IMR-90 (cell line): ENCODE measurements at regions not wholly inside any gene's neighbourhood (a gene's known extent, or its start where the extent isn't known, plus 50 kb on each side); places are given as distances from the start of the nearest gene placed in this dataset.

Source experiments
- ATAC-seq: fragments of 200-7000 bp; cut with Tn5 transposase; 2 replicates; pipeline ENCODE4 v1.9.1; 2020; ENCODE audit warnings: low read depth, mild to moderate bottlenecking, moderate library complexity
- BruUV-seq: library from RNA; stranded (reverse); fragments of 400-500 nt; replicated peaks from 2 replicates; lab custom pipeline; 2021; lab: Mats Ljungman, UMichigan
- CTCF ChIA-PET: fragments of 300-600 bp; formaldehyde crosslinking; extraction: SDS; loops from one replicate; lab custom pipeline; 2021; ENCODE audit warnings: antibody characterized with exemption; lab: Yijun Ruan, JAX
- POLR2A ChIA-PET: fragments of 300-600 bp; sonication (Branson Sonifier 250); formaldehyde crosslinking; loops from one replicate; lab custom pipeline; 2022; ENCODE audit warnings: antibody characterized with exemption; ENCODE audit not compliant: unreplicated experiment; lab: Charles Lee
- DNase-seq: peaks from one replicate; pipeline ENCODE4 v3.0.0; 2013
- H2AFZ ChIP-seq: replicated peaks from 2 replicates; pipeline ENCODE3; 2013; ENCODE audit warnings: low read length, mild to moderate bottlenecking; ENCODE audit not compliant: poor library complexity
- H2AK5ac ChIP-seq: 2 replicates; pipeline ENCODE4 v1.6.1; 2013; ENCODE audit warnings: low read depth, low read length, inconsistent platforms
- H2AK9ac ChIP-seq: replicated peaks from 2 replicates; pipeline ENCODE3; 2013; ENCODE audit warnings: mild to moderate bottlenecking, low read depth, low read length, moderate library complexity; ENCODE audit not compliant: poor library complexity
- H2BK120ac ChIP-seq: 2 replicates; pipeline ENCODE4 v1.6.1; 2013; ENCODE audit warnings: low read depth, low read length, inconsistent platforms
- H2BK15ac ChIP-seq: 3 replicates; pipeline ENCODE4 v1.6.1; 2013; ENCODE audit warnings: low read depth, low read length, inconsistent platforms
- H2BK20ac ChIP-seq: 2 replicates; pipeline ENCODE4 v1.6.1; 2013; ENCODE audit warnings: low read depth, mild to moderate bottlenecking, inconsistent platforms, low read length, moderate library complexity
- H2BK5ac ChIP-seq: 2 replicates; pipeline ENCODE4 v1.6.1; 2013; ENCODE audit warnings: mild to moderate bottlenecking, low read depth, low read length, inconsistent platforms; ENCODE audit not compliant: poor library complexity, severe bottlenecking
- H3K14ac ChIP-seq: replicated peaks from 2 replicates; pipeline ENCODE4 v1.6.1; 2013; ENCODE audit warnings: low read depth, low read length, inconsistent platforms
- H3K18ac ChIP-seq: 2 replicates; pipeline ENCODE4 v1.6.1; 2013; ENCODE audit warnings: low read depth, low read length, control low read depth
- H3K23ac ChIP-seq: 2 replicates; pipeline ENCODE4 v1.6.1; 2013; ENCODE audit warnings: low read depth, low read length, inconsistent platforms
- H3K27ac ChIP-seq: 2 replicates; pipeline ENCODE4 v1.5.1; 2013; ENCODE audit warnings: mild to moderate bottlenecking, control low read depth, low read length; ENCODE audit not compliant: insufficient read depth
- H3K27me3 ChIP-seq: 2 replicates; pipeline ENCODE4 v1.6.1; 2013; ENCODE audit warnings: low read length; ENCODE audit not compliant: control insufficient read depth, insufficient read depth
- H3K36me3 ChIP-seq: 2 replicates; pipeline ENCODE4 v1.6.1; 2013; ENCODE audit warnings: low read length, mixed read lengths; ENCODE audit not compliant: control insufficient read depth, insufficient read depth
- H3K4ac ChIP-seq: 2 replicates; pipeline ENCODE4 v1.6.1; 2013; ENCODE audit warnings: low read depth, low read length, inconsistent platforms
- H3K4me1 ChIP-seq: 2 replicates; pipeline ENCODE4 v1.6.1; 2013; ENCODE audit warnings: low read length, mixed read lengths; ENCODE audit not compliant: control insufficient read depth, insufficient read depth
- H3K4me2 ChIP-seq: 2 replicates; pipeline ENCODE4 v1.6.1; 2013; ENCODE audit warnings: low read depth, mild to moderate bottlenecking, control low read depth, low read length, moderate library complexity
- H3K4me3 ChIP-seq: 2 replicates; pipeline ENCODE4 v1.5.1; 2013; ENCODE audit warnings: low read depth, mild to moderate bottlenecking, control low read depth, low read length, moderate library complexity; ENCODE audit not compliant: insufficient read depth
- H3K56ac ChIP-seq: 2 replicates; pipeline ENCODE4 v1.6.1; 2013; ENCODE audit warnings: low read length, inconsistent platforms; ENCODE audit not compliant: insufficient read depth; ENCODE audit errors: extremely low read depth
- H3K79me1 ChIP-seq, 2 experiments: 2 replicates each; pipeline ENCODE4 v1.6.1; 2013; ENCODE audit warnings: low read length in 2 of 2, inconsistent platforms in 1 of 2, low read depth in 1 of 2
- H3K9ac ChIP-seq: 2 replicates; pipeline ENCODE4 v1.6.1; 2013; ENCODE audit warnings: low read depth, low read length, control low read depth
- H3K9me1 ChIP-seq: 2 replicates; pipeline ENCODE4 v1.6.1; 2013; ENCODE audit warnings: low read length, inconsistent platforms; ENCODE audit not compliant: insufficient read depth
- H3K9me3 ChIP-seq: 2 replicates; pipeline ENCODE4 v1.6.1; 2013; ENCODE audit warnings: low read length; ENCODE audit not compliant: control insufficient read depth, insufficient read depth
- H4K20me1 ChIP-seq: 2 replicates; pipeline ENCODE4 v1.6.1; 2013; ENCODE audit warnings: low read length, inconsistent platforms; ENCODE audit not compliant: insufficient read depth
- H4K5ac ChIP-seq: 2 replicates; pipeline ENCODE4 v1.6.1; 2013; ENCODE audit warnings: mild to moderate bottlenecking, low read depth, low read length, control low read depth
- H4K8ac ChIP-seq, 2 experiments: 2 replicates each; pipeline ENCODE4 v1.6.1; 2013; ENCODE audit warnings: low read depth in 2 of 2, low read length in 2 of 2, control low read depth in 1 of 2, inconsistent platforms in 1 of 2
- H4K91ac ChIP-seq: 2 replicates; pipeline ENCODE4 v1.6.1; 2013; ENCODE audit warnings: low read depth, low read length, inconsistent platforms; ENCODE audit not compliant: insufficient read depth
- BHLHE40 ChIP-seq: fragments of 150-350 bp; IDR thresholded peaks from 2 replicates; pipeline ENCODE4 v1.6.1; 2016; ENCODE audit warnings: mild to moderate bottlenecking, low read depth, low read length
- CEBPB ChIP-seq: IDR thresholded peaks from 2 replicates; pipeline ENCODE4 v1.6.1; 2012; ENCODE audit warnings: low read depth, low read length, improper control_type of control experiment
- CHD1 ChIP-seq: IDR thresholded peaks from 2 replicates; pipeline ENCODE4 v1.6.1; 2012; ENCODE audit warnings: low read depth, low read length, improper control_type of control experiment
- FOS ChIP-seq: fragments of 150-350 bp; IDR thresholded peaks from 2 replicates; pipeline ENCODE4 v1.6.1; 2016; ENCODE audit warnings: low read depth, low read length
- MAFK ChIP-seq: IDR thresholded peaks from 2 replicates; pipeline ENCODE4 v1.6.1; 2012; ENCODE audit warnings: low read depth, low read length, improper control_type of control experiment
- MAZ ChIP-seq: IDR thresholded peaks from 2 replicates; pipeline ENCODE4 v1.6.1; 2012; ENCODE audit warnings: low read depth, mild to moderate bottlenecking, low read length, improper control_type of control experiment, moderate library complexity, borderline replicate concordance
- MXI1 ChIP-seq: IDR thresholded peaks from 2 replicates; pipeline ENCODE4 v1.6.1; 2012; ENCODE audit warnings: low read depth, mild to moderate bottlenecking, low read length, moderate library complexity, borderline replicate concordance
- NFE2L2 ChIP-seq: fragments of 150-350 bp; IDR thresholded peaks from 2 replicates; pipeline ENCODE4 v1.6.1; 2016; ENCODE audit warnings: low read depth, mild to moderate bottlenecking, low read length
- POLR2A ChIP-seq: IDR thresholded peaks from 2 replicates; pipeline ENCODE4 v1.6.1; 2012; ENCODE audit warnings: mild to moderate bottlenecking, low read depth, low read length
- RAD21 ChIP-seq: IDR thresholded peaks from 2 replicates; pipeline ENCODE4 v1.6.1; 2012; ENCODE audit warnings: low read length, improper control_type of control experiment
- RCOR1 ChIP-seq: IDR thresholded peaks from 2 replicates; pipeline ENCODE4 v1.6.1; 2012; ENCODE audit warnings: mild to moderate bottlenecking, low read length, improper control_type of control experiment; ENCODE audit not compliant: insufficient replicate concordance
- RFX5 ChIP-seq: IDR thresholded peaks from 2 replicates; pipeline ENCODE4 v1.8.0; 2012; ENCODE audit warnings: low read depth, mild to moderate bottlenecking, low read length, moderate library complexity
- SMC3 ChIP-seq: fragments of 150-350 bp; IDR thresholded peaks from 2 replicates; pipeline ENCODE4 v1.6.1; 2016; ENCODE audit warnings: low read depth, mild to moderate bottlenecking, antibody characterized with exemption, low read length, moderate library complexity
- WGBS, 2 experiments: methylation state at CpG; one replicate each; pipeline versions ENCODE4 v1.1.5 to v1.1.7; 2013; ENCODE audit warnings: missing lambda C conversion rate in 2 of 2; ENCODE audit not compliant: insufficient read length in 1 of 2; ENCODE audit errors: extremely low coverage in 2 of 2; 5-methylcytosine and 5-hydroxymethylcytosine counted together
- dilution Hi-C: fragments of 300-500 bp; cut with HindIII; formaldehyde crosslinking; loops from one replicate; pipeline ENCODE4 v1.14.3; 2018; ENCODE audit warnings: low sequenced_read_pairs; ENCODE audit not compliant: unreplicated experiment
- in situ Hi-C: fragments of 300-500 bp; cut with MboI; formaldehyde crosslinking; loops from 3 replicates; pipeline ENCODE4 v1.14.3; 2019; ENCODE audit warnings: low sequenced_read_pairs, inconsistent platforms, mixed read lengths
- intact Hi-C: fragments of 100-400 bp; cut with micrococcal nuclease; formaldehyde crosslinking; loops from 2 replicates; pipeline ENCODE4 v1.10.0; 2022
- TF ChIP-seq, protein P1 (sequence below): conservative IDR thresholded peaks from 2 replicates; pipeline ENCODE4 v1.5.1; 2012; ENCODE audit warnings: mild to moderate bottlenecking, low read depth, low read length, improper control_type of control experiment
- TF ChIP-seq, protein P2 (sequence below): fragments of 150-350 bp; IDR thresholded peaks from 2 replicates; pipeline ENCODE4 v1.6.1; 2017; ENCODE audit warnings: mild to moderate bottlenecking, antibody characterized with exemption, low read length, low read depth

DNA sequence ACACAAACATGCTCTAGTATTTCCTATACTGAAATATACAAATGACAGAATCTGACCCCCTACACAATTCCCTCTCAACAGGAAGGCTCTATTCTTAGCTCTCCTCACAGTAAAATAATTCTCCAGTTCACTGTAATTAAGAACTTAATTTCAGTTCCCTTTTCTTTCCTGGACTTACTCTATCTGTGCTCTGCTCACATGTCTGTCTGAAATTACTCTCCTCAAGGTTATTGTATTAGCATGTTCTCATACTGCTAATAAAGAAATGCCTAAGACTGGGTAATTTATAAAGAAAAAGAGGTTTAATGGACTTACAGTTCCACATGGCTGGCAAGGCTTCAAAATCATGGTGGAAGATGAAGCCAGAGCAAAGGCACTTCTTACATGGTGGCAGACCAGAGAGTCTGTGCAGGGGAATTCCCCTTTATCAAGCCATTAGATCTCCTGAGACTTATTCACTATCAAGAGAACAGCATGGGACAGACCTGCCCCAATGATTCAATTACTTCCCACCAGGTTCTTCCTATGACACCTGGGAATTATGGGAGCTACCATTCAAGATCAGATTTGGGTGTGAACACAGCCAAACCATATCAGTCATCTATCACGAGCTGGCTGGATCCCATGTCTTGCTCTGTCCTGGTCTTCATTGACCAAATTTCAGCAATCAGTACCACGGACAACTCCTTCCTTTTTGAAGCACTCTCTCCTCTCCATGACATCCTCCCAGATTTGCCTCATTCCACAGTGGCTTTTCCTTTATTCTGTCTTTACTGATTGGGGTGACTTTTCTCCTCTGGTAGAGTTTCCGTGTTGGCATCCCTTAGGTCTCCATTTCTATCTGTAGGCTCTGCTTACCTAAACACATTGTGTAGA lies 110.9 kb downstream of the GALR1 start:
- no peaks in the 10 kb centered on the region for H3K4me1 ChIP-seq
- H3K36me3 ChIP-seq = no peaks in the 10 kb centered on the region
- POLR2A ChIA-PET = no interaction called here
- no peaks in the 10 kb centered on the region for H3K9me1 ChIP-seq
- H4K8ac ChIP-seq = no peak overlapping the region
- BruUV-seq = no TSS peak
- in situ Hi-C loops = no loop called here
- no peak overlapping the region for H3K4ac ChIP-seq
- no peak overlapping the region for H2BK15ac ChIP-seq
- no peak overlapping the region for H3K18ac ChIP-seq
- DNase-seq (no peak), ATAC-seq (no peak)
- H4K20me1 ChIP-seq = no peaks in the 10 kb centered on the region
- no peak overlapping the region for H2AK9ac ChIP-seq
- H3K14ac ChIP-seq = no peak overlapping the region
- H3K4me3 ChIP-seq = no peak overlapping the region
- no peak overlapping the region for H3K9ac ChIP-seq
- H4K5ac ChIP-seq = no peak overlapping the region
- H3K27me3 ChIP-seq = no peaks in the 10 kb centered on the region
- TF ChIP-seq FOS (no peak), BHLHE40 (no peak), RAD21 (no peak), RCOR1 (no peak), MXI1 (no peak), CEBPB (no peak), MAZ (no peak), MAFK (no peak), SMC3 (no peak), NFE2L2 (no peak), RFX5 (no peak), CHD1 (no peak), POLR2A (no peak)
- TF ChIP-seq, protein P1, sequence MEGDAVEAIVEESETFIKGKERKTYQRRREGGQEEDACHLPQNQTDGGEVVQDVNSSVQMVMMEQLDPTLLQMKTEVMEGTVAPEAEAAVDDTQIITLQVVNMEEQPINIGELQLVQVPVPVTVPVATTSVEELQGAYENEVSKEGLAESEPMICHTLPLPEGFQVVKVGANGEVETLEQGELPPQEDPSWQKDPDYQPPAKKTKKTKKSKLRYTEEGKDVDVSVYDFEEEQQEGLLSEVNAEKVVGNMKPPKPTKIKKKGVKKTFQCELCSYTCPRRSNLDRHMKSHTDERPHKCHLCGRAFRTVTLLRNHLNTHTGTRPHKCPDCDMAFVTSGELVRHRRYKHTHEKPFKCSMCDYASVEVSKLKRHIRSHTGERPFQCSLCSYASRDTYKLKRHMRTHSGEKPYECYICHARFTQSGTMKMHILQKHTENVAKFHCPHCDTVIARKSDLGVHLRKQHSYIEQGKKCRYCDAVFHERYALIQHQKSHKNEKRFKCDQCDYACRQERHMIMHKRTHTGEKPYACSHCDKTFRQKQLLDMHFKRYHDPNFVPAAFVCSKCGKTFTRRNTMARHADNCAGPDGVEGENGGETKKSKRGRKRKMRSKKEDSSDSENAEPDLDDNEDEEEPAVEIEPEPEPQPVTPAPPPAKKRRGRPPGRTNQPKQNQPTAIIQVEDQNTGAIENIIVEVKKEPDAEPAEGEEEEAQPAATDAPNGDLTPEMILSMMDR = no peak
- TF ChIP-seq, protein P2, sequence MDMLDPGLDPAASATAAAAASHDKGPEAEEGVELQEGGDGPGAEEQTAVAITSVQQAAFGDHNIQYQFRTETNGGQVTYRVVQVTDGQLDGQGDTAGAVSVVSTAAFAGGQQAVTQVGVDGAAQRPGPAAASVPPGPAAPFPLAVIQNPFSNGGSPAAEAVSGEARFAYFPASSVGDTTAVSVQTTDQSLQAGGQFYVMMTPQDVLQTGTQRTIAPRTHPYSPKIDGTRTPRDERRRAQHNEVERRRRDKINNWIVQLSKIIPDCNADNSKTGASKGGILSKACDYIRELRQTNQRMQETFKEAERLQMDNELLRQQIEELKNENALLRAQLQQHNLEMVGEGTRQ = no peak
- no peak overlapping the region for H3K27ac ChIP-seq
- no peak overlapping the region for H3K23ac ChIP-seq
- dilution Hi-C loops = no loop called here
- H2BK120ac ChIP-seq = no peak overlapping the region
- intact Hi-C loops = no loop called here
- H4K91ac ChIP-seq = no peak overlapping the region
- no peak overlapping the region for H2BK5ac ChIP-seq
- no peak overlapping the region for H3K4me2 ChIP-seq
- H3K56ac ChIP-seq = no peak overlapping the region
- WGBS, 2 experiments = 0% methylated on average over 1 of the region's 3 CpGs; no CpG with 5 or more reads in 1 of the 2 experiments
- no peak overlapping the region for H2AFZ ChIP-seq
- no peak overlapping the region for H2BK20ac ChIP-seq
- peaks cover 13% of the 10 kb centered on the region for H3K9me3 ChIP-seq
- CTCF ChIA-PET = no interaction called here
- no peaks in the 10 kb centered on the region for H3K79me1 ChIP-seq
- no peak overlapping the region for H2AK5ac ChIP-seq
